ENCODE measurements at regions not wholly inside any gene's neighbourhood (a gene's known extent, or its start where the extent isn't known, plus 50 kb on each side); places are given as distances from the start of the nearest gene placed in this dataset.
"Not testable (repeated sequence)": the region's sequence is repeated elsewhere in the genome, so short reads cannot be mapped to it uniquely, and the experiment has no call there.

- not testable (repeated sequence) for FAIRE-seq; DNase-seq (ENCODE audit: insufficient read length, low spot score)
Observed at GRCh38 chr17:61539728-61540127, 51.3 kb downstream of the NACA2 start.

- FAIRE-seq (no peak), DNase-seq (ENCODE audit: insufficient read length, low spot score) (no peak)
Observed at GRCh38 chr17:61538480-61538879, 52.5 kb downstream of the NACA2 start.

GRCh38 chr17:61537264-61537771 lies 53.7 kb downstream of the NACA2 start:
- DNase-seq (ENCODE audit: insufficient read length, low spot score) (no peak), FAIRE-seq (peak; percentile 54)

DNA sequence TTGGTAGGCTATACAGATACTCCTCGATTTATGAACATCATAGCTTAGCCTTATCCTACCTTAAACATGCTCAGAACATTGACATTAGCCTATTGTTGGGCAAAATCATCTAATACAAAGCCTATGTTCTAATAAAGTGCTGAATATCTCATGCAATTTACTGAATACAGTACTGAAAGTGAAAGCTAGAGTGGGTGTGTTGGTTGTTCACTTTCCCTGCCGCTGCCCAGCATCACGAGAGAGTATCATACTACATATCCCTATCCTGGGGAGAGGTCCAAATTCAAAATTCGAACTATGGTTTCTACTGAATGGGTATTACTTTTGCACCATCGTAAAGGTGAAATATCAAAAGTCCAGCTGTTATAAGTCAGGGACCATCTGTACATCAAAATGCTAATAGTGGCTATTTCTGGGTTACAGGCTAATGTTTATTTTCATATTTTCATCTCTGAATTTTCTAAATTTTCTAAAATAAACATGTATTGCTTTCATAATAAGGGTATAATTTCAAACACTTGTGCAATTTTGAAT lies 54.5 kb downstream of the NACA2 start:
- FAIRE-seq, result no peak

More for the DNA sequence above, 54.5 kb downstream of the NACA2 start:
- DNase-seq (ENCODE audit: insufficient read length, low spot score), result no peak

All from HTR-8/SVneo (cell line).